ENCODE measurements at regions not wholly inside any gene's neighbourhood (a gene's known extent, or its start where the extent isn't known, plus 50 kb on each side); places are given as distances from the start of the nearest gene placed in this dataset.

- DNase-seq (ENCODE audit: low spot score), result no peak
Observed at GRCh38 chr10:70939441-70940003, 51.2 kb upstream of the PCBD1 start.

- DNase-seq (ENCODE audit: low spot score), result peak; percentile 10
Observed at GRCh38 chr10:70940834-70941568, 52.6 kb upstream of the PCBD1 start.

- DNase-seq (ENCODE audit: low spot score), result no peak
Observed at GRCh38 chr10:70942125-70942524, 53.8 kb upstream of the PCBD1 start.

- DNase-seq (ENCODE audit: low spot score), result no peak
Observed at GRCh38 chr10:70942725-70943124, 54.4 kb upstream of the PCBD1 start.

- DNase-seq (ENCODE audit: low spot score), result no peak
Observed at GRCh38 chr10:70943249-70943648, 54.9 kb upstream of the PCBD1 start.

GRCh38 chr10:70943841-70944466 is 55.6 kb upstream of the PCBD1 start:
- no peak for DNase-seq (ENCODE audit: low spot score)

GRCh38 chr10:70950037-70950436 is 61.7 kb upstream of the PCBD1 start:
- DNase-seq (ENCODE audit: low spot score), result no peak

- no peak for DNase-seq (ENCODE audit: low spot score)
Observed at GRCh38 chr10:70950801-70951200, 62.4 kb upstream of the PCBD1 start.

GRCh38 chr10:70952401-70952800 is 64.0 kb upstream of the PCBD1 start:
- DNase-seq (ENCODE audit: low spot score), result no peak

GRCh38 chr10:70952921-70953320 is 64.6 kb upstream of the PCBD1 start:
- no peak for DNase-seq (ENCODE audit: low spot score)

GRCh38 chr10:70954381-70955176 is 66.2 kb upstream of the PCBD1 start:
- DNase-seq (ENCODE audit: low spot score), result no peak

GRCh38 chr10:70956029-70956759 is 67.8 kb upstream of the PCBD1 start:
- no peak for DNase-seq (ENCODE audit: low spot score)

- no peak for DNase-seq (ENCODE audit: low spot score)
Observed at GRCh38 chr10:70958396-70958795, 70.0 kb upstream of the PCBD1 start.

GRCh38 chr10:70960316-70960715 is 72.0 kb upstream of the PCBD1 start:
- DNase-seq (ENCODE audit: low spot score), result no peak

GRCh38 chr10:70960783-70961570 is 72.6 kb upstream of the PCBD1 start:
- no peak for DNase-seq (ENCODE audit: low spot score)

- DNase-seq (ENCODE audit: low spot score), result no peak
Observed at GRCh38 chr10:70962686-70963085, 74.3 kb upstream of the PCBD1 start.

- DNase-seq (ENCODE audit: low spot score), result no peak
Observed at GRCh38 chr10:70963271-70963670, 74.9 kb upstream of the PCBD1 start.

- no peak for DNase-seq (ENCODE audit: low spot score)
Observed at GRCh38 chr10:70964245-70964644, 75.9 kb upstream of the PCBD1 start.

- no peak for DNase-seq (ENCODE audit: low spot score)
Observed at GRCh38 chr10:70964881-70965280, 76.5 kb upstream of the PCBD1 start.

- no peak for DNase-seq (ENCODE audit: low spot score)
Observed at GRCh38 chr10:70965566-70965965, 77.2 kb upstream of the PCBD1 start.
